Loucy (cell line): ENCODE measurements at regions not wholly inside any gene's neighbourhood (a gene's known extent, or its start where the extent isn't known, plus 50 kb on each side); places are given as distances from the start of the nearest gene placed in this dataset.

ENCODE experiments used
- H2AFZ ChIP-seq: fragments of 200-600 bp; sonication (generic); 2 replicates; pipeline ENCODE4 v1.6.0; 2016; ENCODE audit warnings: antibody characterized with exemption, mild to moderate bottlenecking, low read length, moderate library complexity
- H3F3A ChIP-seq: fragments of 200-600 bp; 2 replicates; pipeline ENCODE4 v1.6.0; 2016; ENCODE audit warnings: antibody characterized with exemption, low read depth, mild to moderate bottlenecking
- H3K27me3 ChIP-seq: fragments of 200-600 bp; sonication (generic); 2 replicates; pipeline ENCODE4 v1.6.1; 2014; ENCODE audit warnings: low read length, mild to moderate bottlenecking; ENCODE audit not compliant: insufficient read depth, poor library complexity, severe bottlenecking
- H3K36me3 ChIP-seq: fragments of 200-600 bp; sonication (generic); 2 replicates; pipeline ENCODE4 v1.6.1; 2016; ENCODE audit warnings: low read length; ENCODE audit not compliant: insufficient read depth
- H3K4me1 ChIP-seq: fragments of 200-600 bp; sonication (generic); 2 replicates; pipeline ENCODE4 v1.5.1; 2014; ENCODE audit warnings: low read length, mild to moderate bottlenecking; ENCODE audit not compliant: insufficient read depth, poor library complexity, severe bottlenecking
- H3K4me2 ChIP-seq: fragments of 200-600 bp; sonication (generic); 2 replicates; pipeline ENCODE4 v1.6.0; 2014; ENCODE audit warnings: antibody characterized with exemption, low read length, low read depth, mild to moderate bottlenecking; ENCODE audit not compliant: poor library complexity, severe bottlenecking
- H3K4me3 ChIP-seq: fragments of 200-600 bp; sonication (generic); 2 replicates; pipeline ENCODE4 v1.5.1; 2014; ENCODE audit warnings: low read length, mild to moderate bottlenecking, mixed read lengths; ENCODE audit not compliant: poor library complexity, severe bottlenecking
- H3K79me2 ChIP-seq: fragments of 200-600 bp; sonication (generic); 2 replicates; pipeline ENCODE4 v1.6.1; 2014; ENCODE audit warnings: low read length; ENCODE audit not compliant: insufficient read depth
- H3K9ac ChIP-seq: fragments of 200-600 bp; sonication (generic); 2 replicates; pipeline ENCODE4 v1.6.0; 2014; ENCODE audit warnings: mild to moderate bottlenecking, low read depth, low read length, moderate library complexity; ENCODE audit not compliant: poor library complexity, severe bottlenecking
- H3K9me2 ChIP-seq: fragments of 200-600 bp; sonication (generic); replicated peaks from 2 replicates; pipeline ENCODE4 v1.6.1; 2016; ENCODE audit warnings: low read depth, low read length, mixed read lengths
- H3K9me3 ChIP-seq: fragments of 200-600 bp; sonication (generic); 2 replicates; pipeline ENCODE4 v1.6.1; 2014; ENCODE audit warnings: mild to moderate bottlenecking, antibody characterized with exemption, low read length, low read depth; ENCODE audit not compliant: insufficient read depth
- H4K20me1 ChIP-seq: fragments of 200-600 bp; sonication (generic); 2 replicates; pipeline ENCODE4 v1.6.0; 2014; ENCODE audit warnings: antibody characterized with exemption, low read length, mild to moderate bottlenecking; ENCODE audit not compliant: insufficient read depth, poor library complexity, severe bottlenecking
- CTCF ChIP-seq: fragments of 200-600 bp; sonication (generic); conservative IDR thresholded peaks from 2 replicates; pipeline ENCODE4 v1.5.1; 2014; ENCODE audit warnings: mild to moderate bottlenecking, antibody characterized with exemption, low read length
- EZH2phosphoT487 ChIP-seq: fragments of 200-600 bp; IDR thresholded peaks from 2 replicates; pipeline ENCODE4 v1.6.1; 2018; ENCODE audit warnings: antibody characterized with exemption, mild to moderate bottlenecking, moderate library complexity, borderline replicate concordance

- Histone ChIP-seq H3K9me2 (no peaks in the 10 kb centered on the region), H3K79me2 (no peaks in the 10 kb centered on the region), H4K20me1 (no peaks in the 10 kb centered on the region), H2AFZ (no peak overlapping the region), H3K4me3 (no peak overlapping the region), H3K4me2 (no peak overlapping the region), H3K36me3 (no peaks in the 10 kb centered on the region), H3K9ac (no peak overlapping the region), H3F3A (no peaks in the 10 kb centered on the region), H3K4me1 (no peaks in the 10 kb centered on the region), H3K9me3 (no peaks in the 10 kb centered on the region), H3K27me3 (no peaks in the 10 kb centered on the region)
- TF ChIP-seq CTCF: no peak
- no peak for TF ChIP-seq EZH2phosphoT487
Measured at GRCh38 chr2:145751155-145751554, 1231.2 kb upstream of the ZEB2 start.

DNA sequence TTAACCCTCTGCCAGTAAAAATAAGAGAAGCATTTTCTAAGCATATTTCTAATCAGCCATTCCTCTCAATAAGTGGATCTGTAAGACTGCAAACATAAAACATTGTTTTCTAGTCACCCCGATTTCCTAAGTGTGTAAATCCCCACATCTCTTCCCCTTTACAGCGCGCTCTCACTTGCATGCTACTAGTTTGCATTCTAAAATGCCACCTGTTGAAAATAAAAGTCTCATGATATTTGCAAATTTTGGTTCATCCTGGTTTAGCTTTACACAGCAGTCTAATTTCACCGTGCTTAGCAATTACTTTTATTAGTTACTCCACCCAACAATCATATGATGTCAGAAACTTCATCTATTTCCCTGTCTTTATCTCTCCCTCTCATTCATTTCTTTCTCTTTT is 1230.7 kb upstream of the ZEB2 start:
- Histone ChIP-seq H3K9me3 (no peaks in the 10 kb centered on the region), H3K4me1 (no peaks in the 10 kb centered on the region), H3F3A (no peaks in the 10 kb centered on the region), H3K27me3 (no peaks in the 10 kb centered on the region), H2AFZ (no peak overlapping the region), H3K4me3 (no peak overlapping the region), H3K9me2 (no peaks in the 10 kb centered on the region), H3K36me3 (no peaks in the 10 kb centered on the region), H3K79me2 (no peaks in the 10 kb centered on the region), H3K9ac (no peak overlapping the region), H4K20me1 (no peaks in the 10 kb centered on the region), H3K4me2 (no peak overlapping the region)
- no peak for TF ChIP-seq EZH2phosphoT487
- TF ChIP-seq CTCF: no peak

GRCh38 chr2:145750144-145750543 is 1230.2 kb upstream of the ZEB2 start:
- no peaks in the 10 kb centered on the region for H3K9me2 ChIP-seq
- H3K4me1 ChIP-seq: no peaks in the 10 kb centered on the region
- TF ChIP-seq CTCF: no peak
- TF ChIP-seq EZH2phosphoT487: no peak
- no peaks in the 10 kb centered on the region for H3K9me3 ChIP-seq
- no peak overlapping the region for H2AFZ ChIP-seq
- no peaks in the 10 kb centered on the region for H3K27me3 ChIP-seq
- H4K20me1 ChIP-seq: no peaks in the 10 kb centered on the region
- no peak overlapping the region for H3K4me2 ChIP-seq
- no peaks in the 10 kb centered on the region for H3K79me2 ChIP-seq
- H3K4me3 ChIP-seq: no peak overlapping the region
- no peaks in the 10 kb centered on the region for H3K36me3 ChIP-seq
- no peak overlapping the region for H3K9ac ChIP-seq
- no peaks in the 10 kb centered on the region for H3F3A ChIP-seq
